Astrocyte (in vitro differentiated cells and primary cell): ENCODE measurements at regions not wholly inside any gene's neighbourhood (a gene's known extent, or its start where the extent isn't known, plus 50 kb on each side); places are given as distances from the start of the nearest gene placed in this dataset.

Experiments used
- DNase-seq: peaks from one replicate; pipeline ENCODE4 v3.0.0-alpha.2; 2010; ENCODE audit warnings: low read depth
- FAIRE-seq: peaks from 2 replicates; lab custom pipeline; 2011; peaks lifted over from hg19 to GRCh38; lab: Jason Lieb, UNC
- H2AFZ ChIP-seq: 2 replicates; pipeline ENCODE4 v1.6.0; 2012; ENCODE audit warnings: low read depth, low read length, inconsistent platforms
- H3K27ac ChIP-seq: 2 replicates; pipeline ENCODE4 v1.5.1; 2011; ENCODE audit warnings: low read depth, low read length, inconsistent platforms
- H3K27me3 ChIP-seq: 2 replicates; pipeline ENCODE4 v1.6.0; 2011; ENCODE audit warnings: low read length, inconsistent platforms; ENCODE audit not compliant: insufficient read depth
- H3K36me3 ChIP-seq: 2 replicates; pipeline ENCODE4 v1.5.1; 2011; ENCODE audit warnings: low read length, inconsistent platforms; ENCODE audit not compliant: insufficient read depth
- H3K4me1 ChIP-seq: 2 replicates; pipeline ENCODE4 v1.5.1; 2011; ENCODE audit warnings: low read length, inconsistent platforms; ENCODE audit not compliant: insufficient read depth
- H3K4me2 ChIP-seq: 2 replicates; pipeline ENCODE4 v1.6.0; 2012; ENCODE audit warnings: low read length, inconsistent platforms
- H3K4me3 ChIP-seq: 2 replicates; pipeline ENCODE4 v1.5.1; 2011; ENCODE audit warnings: low read depth, mild to moderate bottlenecking, low read length, inconsistent platforms; ENCODE audit not compliant: insufficient read depth
- H3K79me2 ChIP-seq: 2 replicates; pipeline ENCODE4 v1.6.0; 2012; ENCODE audit warnings: mild to moderate bottlenecking, low read length, inconsistent platforms; ENCODE audit not compliant: insufficient read depth
- H3K9ac ChIP-seq: 2 replicates; pipeline ENCODE4 v1.6.0; 2012; ENCODE audit warnings: mild to moderate bottlenecking, low read length, inconsistent platforms
- H3K9me3 ChIP-seq: 2 replicates; pipeline ENCODE4 v1.5.1; 2012; ENCODE audit warnings: low read depth, mild to moderate bottlenecking, low read length, inconsistent platforms; ENCODE audit not compliant: insufficient read depth
- H4K20me1 ChIP-seq: 2 replicates; pipeline ENCODE4 v1.6.0; 2012; ENCODE audit warnings: low read length, inconsistent platforms; ENCODE audit not compliant: insufficient read depth
- H3K27ac Mint-ChIP-seq: one replicate; pipeline ENCODE4 v1.8.0; 2021; ENCODE audit warnings: mild to moderate bottlenecking, mixed read lengths; ENCODE audit not compliant: unreplicated experiment
- H3K27me3 Mint-ChIP-seq: one replicate; pipeline ENCODE4 v1.8.0; 2021; ENCODE audit warnings: low read depth, mixed read lengths; ENCODE audit not compliant: unreplicated experiment
- H3K36me3 Mint-ChIP-seq: one replicate; pipeline ENCODE4 v1.8.0; 2021; ENCODE audit warnings: low read depth, mixed read lengths; ENCODE audit not compliant: unreplicated experiment
- H3K4me1 Mint-ChIP-seq: one replicate; pipeline ENCODE4 v1.8.0; 2021; ENCODE audit warnings: low read depth, mixed read lengths; ENCODE audit not compliant: unreplicated experiment
- H3K4me3 Mint-ChIP-seq: one replicate; pipeline ENCODE4 v1.8.0; 2021; ENCODE audit warnings: mild to moderate bottlenecking, moderate library complexity, mixed read lengths; ENCODE audit not compliant: unreplicated experiment
- H3K9me3 Mint-ChIP-seq: one replicate; pipeline ENCODE4 v1.8.0; 2021; ENCODE audit warnings: mild to moderate bottlenecking, mixed read lengths; ENCODE audit not compliant: unreplicated experiment
- EZH2 ChIP-seq: IDR thresholded peaks from 2 replicates; pipeline ENCODE4 v1.6.1; 2012; ENCODE audit warnings: mild to moderate bottlenecking, low read length, inconsistent platforms; ENCODE audit not compliant: insufficient read depth
- TF ChIP-seq, protein P1 (sequence below): IDR thresholded peaks from 2 replicates; pipeline ENCODE4 v1.5.1; 2011; ENCODE audit warnings: low read depth, mild to moderate bottlenecking, inconsistent platforms, low read length, moderate library complexity; ENCODE audit not compliant: insufficient read depth

DNA sequence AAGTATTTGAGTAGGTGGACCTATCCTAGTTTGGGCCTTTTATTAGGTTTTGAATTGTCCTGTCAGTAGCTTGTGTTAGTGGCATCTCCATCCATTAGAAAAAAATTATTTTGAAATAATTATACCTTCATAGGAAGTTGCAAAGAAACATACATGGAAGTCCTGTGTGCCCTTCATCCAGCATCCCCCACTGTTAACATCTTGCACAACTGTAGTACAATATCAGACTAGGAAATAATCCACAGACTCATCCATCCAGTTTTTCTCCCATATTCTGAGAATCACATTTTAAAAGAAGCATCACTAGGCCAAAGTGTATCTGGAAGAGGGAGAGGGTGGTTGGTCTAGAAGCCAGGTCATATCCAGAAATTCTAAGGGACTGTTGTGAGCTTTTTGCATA is 155.5 kb upstream of the ROPN1 start:
- no peak for FAIRE-seq

DNA sequence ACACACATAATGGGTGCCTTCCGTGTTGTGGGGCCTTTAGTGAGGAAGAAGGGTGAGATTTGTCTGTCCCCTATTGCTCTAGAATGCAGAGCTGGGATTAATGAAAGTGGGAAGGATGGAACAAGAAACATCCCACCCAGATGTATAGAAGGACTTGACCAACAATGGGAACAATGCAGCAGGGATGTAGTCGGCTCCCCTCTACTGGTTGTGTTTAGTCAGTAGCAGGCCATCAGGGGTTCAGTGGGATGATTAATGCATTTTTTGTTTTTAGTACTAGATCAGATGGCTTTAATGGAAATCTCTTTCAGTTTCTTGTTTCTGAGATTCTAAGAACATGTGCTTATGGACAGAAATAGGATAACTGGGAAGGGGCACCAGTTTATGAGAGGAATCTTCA is 156.0 kb upstream of the ROPN1 start:
- Mint-ChIP-seq H3K36me3 (no peaks in the 10 kb centered on the region), H3K4me3 (no peak overlapping the region), H3K27me3 (no peaks in the 10 kb centered on the region), H3K4me1 (peaks cover 10% of the 10 kb centered on the region), H3K27ac (peak overlapping the region; percentile 9), H3K9me3 (no peaks in the 10 kb centered on the region)
- no peaks in the 10 kb centered on the region for H3K4me1 ChIP-seq
- no peaks in the 10 kb centered on the region for H3K9me3 ChIP-seq
- no peaks in the 10 kb centered on the region for H3K36me3 ChIP-seq
- H3K4me2 ChIP-seq, result no peak overlapping the region
- no peaks in the 10 kb centered on the region for H3K79me2 ChIP-seq
- no peak overlapping the region for H3K4me3 ChIP-seq
- no peaks in the 10 kb centered on the region for H3K27me3 ChIP-seq
- TF ChIP-seq, protein P1, sequence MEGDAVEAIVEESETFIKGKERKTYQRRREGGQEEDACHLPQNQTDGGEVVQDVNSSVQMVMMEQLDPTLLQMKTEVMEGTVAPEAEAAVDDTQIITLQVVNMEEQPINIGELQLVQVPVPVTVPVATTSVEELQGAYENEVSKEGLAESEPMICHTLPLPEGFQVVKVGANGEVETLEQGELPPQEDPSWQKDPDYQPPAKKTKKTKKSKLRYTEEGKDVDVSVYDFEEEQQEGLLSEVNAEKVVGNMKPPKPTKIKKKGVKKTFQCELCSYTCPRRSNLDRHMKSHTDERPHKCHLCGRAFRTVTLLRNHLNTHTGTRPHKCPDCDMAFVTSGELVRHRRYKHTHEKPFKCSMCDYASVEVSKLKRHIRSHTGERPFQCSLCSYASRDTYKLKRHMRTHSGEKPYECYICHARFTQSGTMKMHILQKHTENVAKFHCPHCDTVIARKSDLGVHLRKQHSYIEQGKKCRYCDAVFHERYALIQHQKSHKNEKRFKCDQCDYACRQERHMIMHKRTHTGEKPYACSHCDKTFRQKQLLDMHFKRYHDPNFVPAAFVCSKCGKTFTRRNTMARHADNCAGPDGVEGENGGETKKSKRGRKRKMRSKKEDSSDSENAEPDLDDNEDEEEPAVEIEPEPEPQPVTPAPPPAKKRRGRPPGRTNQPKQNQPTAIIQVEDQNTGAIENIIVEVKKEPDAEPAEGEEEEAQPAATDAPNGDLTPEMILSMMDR, result peak; percentile 10
- no peak for TF ChIP-seq EZH2
- DNase-seq, result no peak
- H4K20me1 ChIP-seq, result peaks cover 22% of the 10 kb centered on the region
- H2AFZ ChIP-seq, result no peak overlapping the region
- no peak overlapping the region for H3K9ac ChIP-seq
- no peak overlapping the region for H3K27ac ChIP-seq
- no peak for FAIRE-seq

More for the DNA sequence above, 155.5 kb upstream of the ROPN1 start:
- Mint-ChIP-seq H3K4me1 (peaks cover 10% of the 10 kb centered on the region), H3K27me3 (no peaks in the 10 kb centered on the region), H3K9me3 (no peaks in the 10 kb centered on the region), H3K27ac (peak overlapping the region; percentile 9), H3K36me3 (no peaks in the 10 kb centered on the region), H3K4me3 (no peak overlapping the region)
- no peak overlapping the region for H3K4me3 ChIP-seq
- H3K9me3 ChIP-seq, result no peaks in the 10 kb centered on the region
- peaks cover 3% of the 10 kb centered on the region for H3K4me1 ChIP-seq
- H3K4me2 ChIP-seq, result no peak overlapping the region
- no peak overlapping the region for H3K9ac ChIP-seq
- TF ChIP-seq, protein P1, result no peak
- TF ChIP-seq EZH2, result no peak
- H3K36me3 ChIP-seq, result no peaks in the 10 kb centered on the region
- H3K27me3 ChIP-seq, result no peaks in the 10 kb centered on the region
- DNase-seq, result no peak
- no peak overlapping the region for H2AFZ ChIP-seq
- H4K20me1 ChIP-seq, result peaks cover 22% of the 10 kb centered on the region
- H3K27ac ChIP-seq, result no peak overlapping the region
- H3K79me2 ChIP-seq, result no peaks in the 10 kb centered on the region

DNA sequence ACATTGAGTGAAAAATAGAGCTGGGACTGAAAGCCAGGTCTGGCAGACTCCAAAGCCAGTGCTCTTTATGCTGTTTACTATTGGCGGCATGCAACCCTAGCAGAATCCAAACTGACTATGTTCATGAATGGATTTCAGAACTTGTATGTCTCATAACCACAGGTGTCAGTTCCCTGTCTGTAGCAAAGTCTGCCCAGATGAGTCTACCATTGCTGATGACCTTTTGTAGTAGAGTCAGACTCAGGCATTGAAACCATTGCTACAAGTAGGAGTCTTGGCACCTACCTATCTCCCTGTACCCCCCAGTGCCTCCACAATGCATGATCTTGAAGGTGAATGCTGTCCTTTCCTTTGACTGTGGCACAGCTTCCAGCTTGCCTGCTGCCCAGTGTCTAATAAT is 157.2 kb upstream of the ROPN1 start:
- H3K36me3 ChIP-seq, result no peaks in the 10 kb centered on the region
- DNase-seq, result no peak
- H3K9me3 ChIP-seq, result no peaks in the 10 kb centered on the region
- Mint-ChIP-seq H3K27ac (no peak overlapping the region), H3K9me3 (peaks cover 2% of the 10 kb centered on the region), H3K4me1 (peaks cover 7% of the 10 kb centered on the region), H3K27me3 (no peaks in the 10 kb centered on the region), H3K36me3 (no peaks in the 10 kb centered on the region), H3K4me3 (no peak overlapping the region)
- H3K9ac ChIP-seq, result no peak overlapping the region
- no peak overlapping the region for H2AFZ ChIP-seq
- no peak overlapping the region for H3K27ac ChIP-seq
- no peaks in the 10 kb centered on the region for H3K27me3 ChIP-seq
- no peak overlapping the region for H3K4me2 ChIP-seq
- H3K4me3 ChIP-seq, result no peak overlapping the region
- H3K79me2 ChIP-seq, result no peaks in the 10 kb centered on the region
- H4K20me1 ChIP-seq, result peaks cover 22% of the 10 kb centered on the region
- H3K4me1 ChIP-seq, result no peaks in the 10 kb centered on the region
- FAIRE-seq, result no peak
- TF ChIP-seq EZH2, result no peak
- TF ChIP-seq, protein P1, result no peak
